Thoracic aorta (tissue), 2 donors: ENCODE measurements at regions not wholly inside any gene's neighbourhood (a gene's known extent, or its start where the extent isn't known, plus 50 kb on each side); places are given as distances from the start of the nearest gene placed in this dataset.

Experiments
- ATAC-seq: fragments of 150-250 bp; one replicate; pipeline ENCODE4 v1.8.0; 2017; ENCODE audit warnings: low read depth; ENCODE audit not compliant: insufficient number of reproducible peaks, low FRiP score
- DNase-seq: peaks from one replicate; pipeline ENCODE4 v3.0.0-alpha.2; 2020; ENCODE audit warnings: low spot score
- H3K27ac ChIP-seq, 2 donors: fragments of 200-600 bp; sonication (generic); 1 replicate in 1 of 2; 2 replicates in 1 of 2; pipeline ENCODE4 v1.5.1; 2016; ENCODE audit warnings: mild to moderate bottlenecking in 2 of 2, moderate library complexity in 2 of 2
- H3K27me3 ChIP-seq: fragments of 200-600 bp; sonication (generic); replicated peaks from 2 replicates; pipeline ENCODE4 v1.6.0; 2016; ENCODE audit warnings: mild to moderate bottlenecking; ENCODE audit not compliant: insufficient read depth
- H3K36me3 ChIP-seq: fragments of 200-600 bp; sonication (generic); one replicate; pipeline ENCODE4 v1.5.1; 2016
- H3K4me1 ChIP-seq, 2 donors: fragments of 200-600 bp; sonication (generic); 1 replicate in 1 of 2; 2 replicates in 1 of 2; pipeline versions ENCODE4 v1.5.1 to v1.6.0; 2016; ENCODE audit warnings: low read depth in 2 of 2, mild to moderate bottlenecking in 1 of 2; ENCODE audit not compliant: control insufficient read depth in 1 of 2
- H3K4me3 ChIP-seq: fragments of 200-600 bp; sonication (generic); 2 replicates; pipeline ENCODE4 v1.5.1; 2016; ENCODE audit warnings: mild to moderate bottlenecking
- H3K9me3 ChIP-seq: fragments of 200-600 bp; sonication (generic); 2 replicates; pipeline ENCODE4 v1.5.1; 2016
- CTCF ChIP-seq: fragments of 200-600 bp; sonication (generic); IDR thresholded peaks from one replicate; pipeline ENCODE4 v1.5.1; 2019; ENCODE audit warnings: antibody characterized with exemption

- Histone ChIP-seq H3K36me3 (no peaks in the 10 kb centered on the region), H3K4me3 (peak overlapping the region; percentile 34), H3K27me3 (no peaks in the 10 kb centered on the region), H3K27ac (peak overlapping the region; percentile 91 to 97), H3K4me1 (peaks cover 26 to 40% of the 10 kb centered on the region in 2 donors), H3K9me3 (no peaks in the 10 kb centered on the region)
- ATAC-seq (peak; percentile 68), DNase-seq (peak; percentile 40)
- no peak for TF ChIP-seq CTCF
Observed at GRCh38 chr2:238596571-238597551, 170.1 kb downstream of the ASB1 start.

DNA sequence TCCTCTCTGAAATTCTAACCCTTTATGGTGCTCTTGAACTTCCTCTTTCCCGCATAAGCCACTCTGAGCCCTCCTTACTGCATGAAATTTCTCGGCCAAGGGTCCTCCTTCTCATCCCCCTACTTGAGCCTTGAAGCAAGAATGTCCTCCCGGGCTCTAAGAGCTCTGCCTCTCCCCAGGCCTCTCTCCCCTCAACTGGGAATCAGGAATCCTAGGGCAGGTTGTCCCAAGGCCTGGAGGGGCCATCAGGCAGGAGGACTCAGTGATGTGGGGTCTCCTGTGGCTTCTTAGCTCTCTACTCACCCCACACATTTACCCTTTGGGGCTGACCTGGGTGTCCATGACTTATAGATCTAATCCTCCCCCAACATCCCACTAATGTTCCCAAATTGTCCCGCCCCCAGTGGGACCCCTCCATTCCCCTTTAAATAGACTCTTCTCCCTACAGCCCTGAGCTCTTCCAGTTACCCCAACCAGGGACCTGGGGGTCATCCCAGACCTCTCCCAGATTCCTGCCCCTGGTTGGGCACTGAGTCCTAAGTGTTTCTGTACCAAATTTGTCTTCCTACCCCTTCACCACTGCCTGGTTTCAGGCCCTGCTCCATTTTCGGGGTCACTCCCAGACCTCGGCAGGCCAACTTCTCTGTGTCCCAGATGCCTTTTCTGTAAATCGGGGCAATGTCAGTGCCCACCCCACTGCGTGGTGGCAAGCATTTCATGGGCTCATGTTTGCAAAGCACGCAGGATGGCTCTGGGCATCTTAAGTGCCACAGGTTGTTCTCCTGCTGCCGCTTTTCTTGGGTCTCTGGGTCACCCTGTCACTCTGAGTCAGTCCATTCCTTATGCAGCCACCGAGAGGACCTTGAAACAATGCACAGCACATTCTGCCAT is 171.2 kb downstream of the ASB1 start:
- no peaks in the 10 kb centered on the region for H3K36me3 ChIP-seq
- no peak overlapping the region for H3K4me3 ChIP-seq
- ATAC-seq (no peak), DNase-seq (no peak)
- TF ChIP-seq CTCF, result no peak
- H3K9me3 ChIP-seq, result no peaks in the 10 kb centered on the region
- peak overlapping the region; percentile 91 to 97 for H3K27ac ChIP-seq
- peaks cover 31 to 51% of the 10 kb centered on the region in 2 donors for H3K4me1 ChIP-seq
- no peaks in the 10 kb centered on the region for H3K27me3 ChIP-seq

GRCh38 chr2:238598802-238599530 is 172.2 kb downstream of the ASB1 start:
- no peak for DNase-seq
- Histone ChIP-seq H3K4me1 (peaks cover 31 to 53% of the 10 kb centered on the region in 2 donors), H3K27ac (peak overlapping the region; percentile 91 to 97), H3K9me3 (no peaks in the 10 kb centered on the region), H3K36me3 (no peaks in the 10 kb centered on the region), H3K4me3 (no peak overlapping the region), H3K27me3 (no peaks in the 10 kb centered on the region)
- ATAC-seq, result no peak
- TF ChIP-seq CTCF, result no peak

GRCh38 chr2:238599549-238600505 is 173.1 kb downstream of the ASB1 start:
- Histone ChIP-seq H3K27ac (no peak overlapping the region), H3K36me3 (no peaks in the 10 kb centered on the region), H3K27me3 (no peaks in the 10 kb centered on the region), H3K9me3 (no peaks in the 10 kb centered on the region), H3K4me3 (no peak overlapping the region), H3K4me1 (peaks cover 31 to 53% of the 10 kb centered on the region in 2 donors)
- no peak for TF ChIP-seq CTCF
- ATAC-seq (no peak), DNase-seq (no peak)
